Panc1 (cell line): ENCODE measurements at regions not wholly inside any gene's neighbourhood (a gene's known extent, or its start where the extent isn't known, plus 50 kb on each side); places are given as distances from the start of the nearest gene placed in this dataset.

Source experiments
- ATAC-seq: fragments of 200-7000 bp; cut with Tn5 transposase; 2 replicates; pipeline ENCODE4 v1.9.1; 2020; ENCODE audit warnings: mild to moderate bottlenecking, moderate library complexity
- BruUV-seq: library from RNA; stranded (reverse); fragments of 400-500 nt; replicated peaks from 2 replicates; lab custom pipeline; 2021; lab: Mats Ljungman, UMichigan
- CTCF ChIA-PET: fragments of 300-600 bp; sonication (Branson Sonifier 250); formaldehyde crosslinking; loops from one replicate; lab custom pipeline; 2022; ENCODE audit warnings: antibody characterized with exemption; lab: Charles Lee
- POLR2A ChIA-PET: fragments of 300-600 bp; sonication (Branson Sonifier 250); formaldehyde crosslinking; loops from one replicate; lab custom pipeline; 2022; ENCODE audit warnings: antibody characterized with exemption; lab: Charles Lee
- DNase-seq: peaks from one replicate; pipeline ENCODE4 v3.0.0-alpha.2; 2010; ENCODE audit warnings: low read depth, low spot score
- H3K27ac ChIP-seq: 2 replicates; pipeline ENCODE4 v1.5.1; 2011; ENCODE audit warnings: mild to moderate bottlenecking, low read length, inconsistent platforms
- H3K27me3 ChIP-seq: fragments of 200-500 bp; sonication (Bioruptor generic); 2 replicates; pipeline ENCODE4 v1.6.0; 2014; ENCODE audit warnings: low read length, inconsistent platforms; ENCODE audit not compliant: control insufficient read depth, insufficient read depth
- H3K36me3 ChIP-seq: fragments of 200-500 bp; sonication (Bioruptor generic); 2 replicates; pipeline ENCODE4 v1.5.1; 2014; ENCODE audit warnings: inconsistent platforms, mild to moderate bottlenecking, low read length, moderate library complexity; ENCODE audit not compliant: control insufficient read depth, insufficient read depth
- H3K4me1 ChIP-seq: 2 replicates; pipeline ENCODE4 v1.5.1; 2011; ENCODE audit warnings: inconsistent platforms, mild to moderate bottlenecking, low read length, moderate library complexity; ENCODE audit not compliant: control insufficient read depth, insufficient read depth
- H3K4me3 ChIP-seq, 2 experiments: 2 replicates each; pipeline ENCODE4 v1.5.1; 2011 to 2012; ENCODE audit warnings: low read depth in 2 of 2, low read length in 2 of 2, mild to moderate bottlenecking in 2 of 2, inconsistent platforms in 1 of 2, moderate library complexity in 1 of 2
- H3K9me3 ChIP-seq: fragments of 200-500 bp; sonication (Bioruptor generic); 2 replicates; pipeline ENCODE4 v1.5.1; 2014; ENCODE audit warnings: low read depth, mild to moderate bottlenecking, inconsistent platforms, low read length, moderate library complexity; ENCODE audit not compliant: control insufficient read depth, insufficient read depth
- POLR2AphosphoS5 ChIP-seq: IDR thresholded peaks from 2 replicates; pipeline ENCODE4 v1.6.1; 2012; ENCODE audit warnings: mild to moderate bottlenecking, low read depth, low read length, moderate library complexity
- SIN3A ChIP-seq: IDR thresholded peaks from 2 replicates; pipeline ENCODE4 v1.6.1; 2012; ENCODE audit warnings: low read depth, mild to moderate bottlenecking, low read length, moderate library complexity, borderline replicate concordance; ENCODE audit not compliant: insufficient read depth
- TCF7L2 ChIP-seq: IDR thresholded peaks from 2 replicates; pipeline ENCODE4 v1.6.1; 2011; ENCODE audit warnings: mild to moderate bottlenecking, low read depth, low read length, inconsistent platforms
- in situ Hi-C: cut with HindIII; loops from 2 replicates; pipeline ENCODE4 v1.10.0; 2016; ENCODE audit warnings: low sequenced_read_pairs, low pct_unique_long_range_greater_than_20kb
- intact Hi-C: fragments of 100-400 bp; cut with micrococcal nuclease; formaldehyde crosslinking; loops from one replicate; pipeline ENCODE4 v1.10.0; 2022; ENCODE audit not compliant: unreplicated experiment
- TF ChIP-seq, protein P1 (sequence below), 2 experiments: IDR thresholded peaks; 2 replicates each; pipeline ENCODE4 v1.6.1; 2011 to 2012; ENCODE audit warnings: low read depth in 2 of 2, control low read depth in 1 of 2, low read length in 1 of 2, mild to moderate bottlenecking in 1 of 2, moderate library complexity in 1 of 2; ENCODE audit not compliant: insufficient read depth in 1 of 2
- TF ChIP-seq, protein P2 (sequence below): fragments of 450-650 bp; IDR thresholded peaks from 2 replicates; pipeline ENCODE4 v1.5.1; 2017; ENCODE audit warnings: mild to moderate bottlenecking

DNA sequence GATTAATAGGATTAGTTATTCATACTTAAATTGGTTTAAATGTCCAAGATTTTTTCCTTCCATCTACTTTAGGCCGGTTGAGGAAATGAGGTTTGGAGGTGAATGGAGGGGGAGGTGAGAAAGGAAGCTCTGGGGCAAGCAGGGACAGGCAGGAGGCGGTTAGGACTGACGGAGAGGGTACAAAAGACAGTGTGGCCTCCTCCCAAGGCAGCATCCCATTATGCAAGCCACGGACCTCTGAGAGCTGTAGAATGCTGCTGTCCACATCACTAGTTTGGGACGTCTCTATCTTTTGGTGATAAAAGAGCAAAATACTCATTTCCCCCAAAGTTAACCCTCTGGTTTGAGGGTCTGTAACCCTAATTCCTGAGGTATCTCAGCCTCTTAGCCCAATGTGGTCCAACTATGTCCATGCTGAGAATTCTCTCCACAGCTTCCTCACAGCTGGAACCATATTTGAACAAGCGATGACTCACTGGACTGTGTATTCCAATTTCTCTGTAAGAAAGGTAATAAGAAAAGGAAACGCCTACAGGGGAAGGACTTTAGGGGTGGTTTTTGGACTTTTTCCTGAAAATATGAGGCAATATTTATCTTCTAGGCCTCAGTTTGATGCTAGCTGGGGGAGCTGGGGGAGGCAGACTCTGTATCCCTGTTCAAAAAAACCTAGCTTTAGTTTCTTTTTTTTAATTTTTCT lies 172.2 kb downstream of the TFAP2B start:
- Histone ChIP-seq H3K4me3 (no peak overlapping the region), H3K9me3 (no peaks in the 10 kb centered on the region), H3K4me1 (no peaks in the 10 kb centered on the region; the same call in 1 of the 2 replicates), H3K27ac (no peak overlapping the region), H3K27me3 (no peaks in the 10 kb centered on the region), H3K36me3 (no peaks in the 10 kb centered on the region)
- BruUV-seq: no TSS peak
- DNase-seq (peak; percentile 33), ATAC-seq (peak; percentile 76)
- ChIA-PET POLR2A (no interaction called here), CTCF (no interaction called here)
- TF ChIP-seq TCF7L2 (no peak), SIN3A (no peak), POLR2AphosphoS5 (no peak)
- TF ChIP-seq, protein P1, sequence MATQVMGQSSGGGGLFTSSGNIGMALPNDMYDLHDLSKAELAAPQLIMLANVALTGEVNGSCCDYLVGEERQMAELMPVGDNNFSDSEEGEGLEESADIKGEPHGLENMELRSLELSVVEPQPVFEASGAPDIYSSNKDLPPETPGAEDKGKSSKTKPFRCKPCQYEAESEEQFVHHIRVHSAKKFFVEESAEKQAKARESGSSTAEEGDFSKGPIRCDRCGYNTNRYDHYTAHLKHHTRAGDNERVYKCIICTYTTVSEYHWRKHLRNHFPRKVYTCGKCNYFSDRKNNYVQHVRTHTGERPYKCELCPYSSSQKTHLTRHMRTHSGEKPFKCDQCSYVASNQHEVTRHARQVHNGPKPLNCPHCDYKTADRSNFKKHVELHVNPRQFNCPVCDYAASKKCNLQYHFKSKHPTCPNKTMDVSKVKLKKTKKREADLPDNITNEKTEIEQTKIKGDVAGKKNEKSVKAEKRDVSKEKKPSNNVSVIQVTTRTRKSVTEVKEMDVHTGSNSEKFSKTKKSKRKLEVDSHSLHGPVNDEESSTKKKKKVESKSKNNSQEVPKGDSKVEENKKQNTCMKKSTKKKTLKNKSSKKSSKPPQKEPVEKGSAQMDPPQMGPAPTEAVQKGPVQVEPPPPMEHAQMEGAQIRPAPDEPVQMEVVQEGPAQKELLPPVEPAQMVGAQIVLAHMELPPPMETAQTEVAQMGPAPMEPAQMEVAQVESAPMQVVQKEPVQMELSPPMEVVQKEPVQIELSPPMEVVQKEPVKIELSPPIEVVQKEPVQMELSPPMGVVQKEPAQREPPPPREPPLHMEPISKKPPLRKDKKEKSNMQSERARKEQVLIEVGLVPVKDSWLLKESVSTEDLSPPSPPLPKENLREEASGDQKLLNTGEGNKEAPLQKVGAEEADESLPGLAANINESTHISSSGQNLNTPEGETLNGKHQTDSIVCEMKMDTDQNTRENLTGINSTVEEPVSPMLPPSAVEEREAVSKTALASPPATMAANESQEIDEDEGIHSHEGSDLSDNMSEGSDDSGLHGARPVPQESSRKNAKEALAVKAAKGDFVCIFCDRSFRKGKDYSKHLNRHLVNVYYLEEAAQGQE (IDR thresholded peaks at IDR 0.05; ENCODE audit: insufficient read depth in 1 of 2, low read depth in 2 of 2, low read length in 1 of 2): no peak
- TF ChIP-seq, protein P2, sequence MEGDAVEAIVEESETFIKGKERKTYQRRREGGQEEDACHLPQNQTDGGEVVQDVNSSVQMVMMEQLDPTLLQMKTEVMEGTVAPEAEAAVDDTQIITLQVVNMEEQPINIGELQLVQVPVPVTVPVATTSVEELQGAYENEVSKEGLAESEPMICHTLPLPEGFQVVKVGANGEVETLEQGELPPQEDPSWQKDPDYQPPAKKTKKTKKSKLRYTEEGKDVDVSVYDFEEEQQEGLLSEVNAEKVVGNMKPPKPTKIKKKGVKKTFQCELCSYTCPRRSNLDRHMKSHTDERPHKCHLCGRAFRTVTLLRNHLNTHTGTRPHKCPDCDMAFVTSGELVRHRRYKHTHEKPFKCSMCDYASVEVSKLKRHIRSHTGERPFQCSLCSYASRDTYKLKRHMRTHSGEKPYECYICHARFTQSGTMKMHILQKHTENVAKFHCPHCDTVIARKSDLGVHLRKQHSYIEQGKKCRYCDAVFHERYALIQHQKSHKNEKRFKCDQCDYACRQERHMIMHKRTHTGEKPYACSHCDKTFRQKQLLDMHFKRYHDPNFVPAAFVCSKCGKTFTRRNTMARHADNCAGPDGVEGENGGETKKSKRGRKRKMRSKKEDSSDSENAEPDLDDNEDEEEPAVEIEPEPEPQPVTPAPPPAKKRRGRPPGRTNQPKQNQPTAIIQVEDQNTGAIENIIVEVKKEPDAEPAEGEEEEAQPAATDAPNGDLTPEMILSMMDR: no peak
- intact Hi-C loops (no loop called here), in situ Hi-C loops (no loop called here)

DNA sequence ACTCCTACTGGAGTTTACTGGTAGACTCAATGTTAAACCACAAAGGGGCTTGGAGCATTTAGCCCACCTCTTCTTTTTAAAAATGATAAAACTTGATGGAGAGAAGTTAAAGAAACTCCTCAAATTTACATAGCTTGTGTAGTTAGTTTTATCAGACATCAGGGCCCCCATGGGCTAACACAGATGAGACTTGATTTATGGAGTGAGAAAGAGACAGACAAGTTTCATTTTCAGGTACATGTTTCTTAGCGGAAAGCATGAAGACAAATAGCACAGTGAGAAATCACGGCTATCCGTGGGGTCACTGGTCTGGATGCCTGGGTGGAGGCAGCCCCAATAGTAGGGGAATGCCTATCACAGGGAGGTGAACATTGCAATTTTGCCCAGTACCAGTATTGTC lies 173.6 kb downstream of the TFAP2B start:
- Histone ChIP-seq H3K4me3 (no peak overlapping the region), H3K4me1 (no peaks in the 10 kb centered on the region; the same call in 1 of the 2 replicates), H3K9me3 (no peaks in the 10 kb centered on the region), H3K27me3 (no peaks in the 10 kb centered on the region), H3K36me3 (no peaks in the 10 kb centered on the region), H3K27ac (no peak overlapping the region)
- in situ Hi-C loops (no loop called here), intact Hi-C loops (no loop called here)
- ATAC-seq (no peak), DNase-seq (no peak)
- TF ChIP-seq, protein P2: no peak
- TF ChIP-seq, protein P1 (IDR thresholded peaks at IDR 0.05; ENCODE audit: insufficient read depth in 1 of 2, low read depth in 2 of 2, low read length in 1 of 2): no peak
- TF ChIP-seq SIN3A (no peak), TCF7L2 (no peak), POLR2AphosphoS5 (no peak)
- POLR2A ChIA-PET: no interaction called here
- BruUV-seq: no TSS peak
- CTCF ChIA-PET: no interaction called here
